GM21619 (cell line): ENCODE measurements at regions not wholly inside any gene's neighbourhood (a gene's known extent, or its start where the extent isn't known, plus 50 kb on each side); places are given as distances from the start of the nearest gene placed in this dataset.
"Not testable (repeated sequence)": the region's sequence is repeated elsewhere in the genome, so short reads cannot be mapped to it uniquely, and the experiment has no call there.

ENCODE experiments used
- ATAC-seq: cut with Tn5 transposase; IDR thresholded peaks from one replicate; pipeline ENCODE4 v1.9.1; 2021; ENCODE audit not compliant: unreplicated experiment

- not testable (repeated sequence) for ATAC-seq
Measured at GRCh38 chr20:29031262-29031982, 2226.0 kb upstream of the DEFB115 start.

GRCh38 chr20:29044239-29044638 is 2213.2 kb upstream of the DEFB115 start:
- not testable (repeated sequence) for ATAC-seq

- ATAC-seq, result not testable (repeated sequence)
Measured at GRCh38 chr20:29050008-29050606, 2207.4 kb upstream of the DEFB115 start.

- not testable (repeated sequence) for ATAC-seq
Measured at GRCh38 chr20:29057866-29058484, 2199.5 kb upstream of the DEFB115 start.

- not testable (repeated sequence) for ATAC-seq
Measured at GRCh38 chr20:29062451-29062850, 2195.0 kb upstream of the DEFB115 start.

- ATAC-seq, result not testable (repeated sequence)
Measured at GRCh38 chr20:29066341-29066740, 2191.1 kb upstream of the DEFB115 start.

GRCh38 chr20:29073640-29074039 is 2183.8 kb upstream of the DEFB115 start:
- ATAC-seq, result not testable (repeated sequence)

GRCh38 chr20:29079769-29080690 is 2177.4 kb upstream of the DEFB115 start:
- peak; percentile 88 for ATAC-seq

- not testable (repeated sequence) for ATAC-seq
Measured at GRCh38 chr20:29081712-29082111, 2175.8 kb upstream of the DEFB115 start.

- no peak for ATAC-seq
Measured at GRCh38 chr20:29085625-29086024, 2171.8 kb upstream of the DEFB115 start.

GRCh38 chr20:29086145-29086718 is 2171.2 kb upstream of the DEFB115 start:
- not testable (repeated sequence) for ATAC-seq

- ATAC-seq, result no peak
Measured at GRCh38 chr20:29086938-29087337, 2170.5 kb upstream of the DEFB115 start.

GRCh38 chr20:29087887-29088286 is 2169.6 kb upstream of the DEFB115 start:
- ATAC-seq, result not testable (repeated sequence)

- ATAC-seq, result not testable (repeated sequence)
Measured at GRCh38 chr20:29088472-29088871, 2169.0 kb upstream of the DEFB115 start.

GRCh38 chr20:29089409-29089808 is 2168.1 kb upstream of the DEFB115 start:
- ATAC-seq, result not testable (repeated sequence)

GRCh38 chr20:29093958-29094357 is 2163.5 kb upstream of the DEFB115 start:
- ATAC-seq, result not testable (repeated sequence)

GRCh38 chr20:29096695-29097094 is 2160.8 kb upstream of the DEFB115 start:
- not testable (repeated sequence) for ATAC-seq

GRCh38 chr20:29107884-29108283 is 2149.6 kb upstream of the DEFB115 start:
- not testable (repeated sequence) for ATAC-seq

GRCh38 chr20:29109386-29109785 is 2148.1 kb upstream of the DEFB115 start:
- not testable (repeated sequence) for ATAC-seq

GRCh38 chr20:29115097-29115496 is 2142.4 kb upstream of the DEFB115 start:
- not testable (repeated sequence) for ATAC-seq
